PC-9 (cell line): ENCODE measurements at regions not wholly inside any gene's neighbourhood (a gene's known extent, or its start where the extent isn't known, plus 50 kb on each side); places are given as distances from the start of the nearest gene placed in this dataset.

Experiments used
- EZH2 ChIP-seq: fragments of 200-600 bp; sonication (generic); IDR thresholded peaks from 2 replicates; pipeline ENCODE4 v1.8.0; 2017; ENCODE audit warnings: antibody characterized with exemption, low read depth
- TF ChIP-seq, protein P1 (sequence below): fragments of 200-600 bp; sonication (generic); conservative IDR thresholded peaks from 2 replicates; pipeline ENCODE4 v1.6.1; 2017; ENCODE audit warnings: mixed run types, antibody characterized with exemption, mild to moderate bottlenecking, moderate library complexity

DNA sequence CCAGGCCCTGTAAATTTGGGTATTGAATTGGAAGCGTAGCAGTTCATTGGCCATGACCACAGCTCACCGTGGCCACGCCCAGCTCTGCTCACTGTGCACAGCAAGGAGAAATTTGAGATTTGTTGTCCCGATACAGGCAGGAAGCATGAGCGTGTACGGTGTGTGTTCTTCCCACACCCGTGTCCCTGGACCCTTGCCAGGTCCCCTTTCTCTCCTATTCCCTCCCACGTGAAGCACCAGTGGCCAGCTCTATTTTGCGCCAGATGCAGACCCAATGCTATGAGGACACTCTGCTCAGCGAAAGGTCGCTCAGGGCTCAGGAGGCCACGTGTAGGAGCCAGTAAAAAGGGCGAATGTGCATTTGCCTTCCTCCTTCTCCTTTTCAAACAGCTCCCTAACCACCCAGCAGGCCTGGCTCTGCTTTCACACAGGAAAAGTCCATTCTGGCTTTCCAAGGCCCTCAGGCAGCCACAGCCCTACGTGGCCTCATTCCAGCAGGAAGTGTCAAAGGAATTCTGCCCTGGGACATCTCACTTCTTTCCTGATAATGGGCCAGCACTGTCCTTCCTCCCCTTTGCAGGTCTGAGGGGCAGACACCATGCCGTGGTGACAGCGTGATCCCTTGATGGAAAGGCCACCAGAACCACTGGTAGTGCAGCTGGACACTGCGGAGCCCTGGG is 499.2 kb upstream of the CDH4 start:
- TF ChIP-seq, protein P1, sequence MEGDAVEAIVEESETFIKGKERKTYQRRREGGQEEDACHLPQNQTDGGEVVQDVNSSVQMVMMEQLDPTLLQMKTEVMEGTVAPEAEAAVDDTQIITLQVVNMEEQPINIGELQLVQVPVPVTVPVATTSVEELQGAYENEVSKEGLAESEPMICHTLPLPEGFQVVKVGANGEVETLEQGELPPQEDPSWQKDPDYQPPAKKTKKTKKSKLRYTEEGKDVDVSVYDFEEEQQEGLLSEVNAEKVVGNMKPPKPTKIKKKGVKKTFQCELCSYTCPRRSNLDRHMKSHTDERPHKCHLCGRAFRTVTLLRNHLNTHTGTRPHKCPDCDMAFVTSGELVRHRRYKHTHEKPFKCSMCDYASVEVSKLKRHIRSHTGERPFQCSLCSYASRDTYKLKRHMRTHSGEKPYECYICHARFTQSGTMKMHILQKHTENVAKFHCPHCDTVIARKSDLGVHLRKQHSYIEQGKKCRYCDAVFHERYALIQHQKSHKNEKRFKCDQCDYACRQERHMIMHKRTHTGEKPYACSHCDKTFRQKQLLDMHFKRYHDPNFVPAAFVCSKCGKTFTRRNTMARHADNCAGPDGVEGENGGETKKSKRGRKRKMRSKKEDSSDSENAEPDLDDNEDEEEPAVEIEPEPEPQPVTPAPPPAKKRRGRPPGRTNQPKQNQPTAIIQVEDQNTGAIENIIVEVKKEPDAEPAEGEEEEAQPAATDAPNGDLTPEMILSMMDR, result no peak
- TF ChIP-seq EZH2, result no peak
